MM.1S (cell line): ENCODE measurements at regions not wholly inside any gene's neighbourhood (a gene's known extent, or its start where the extent isn't known, plus 50 kb on each side); places are given as distances from the start of the nearest gene placed in this dataset.

ENCODE experiments used
- EZH2phosphoT487 ChIP-seq: fragments of 300-600 bp; sonication (generic); IDR thresholded peaks from 2 replicates; pipeline ENCODE4 v1.6.1; 2018; ENCODE audit warnings: antibody characterized with exemption, low read length
- TF ChIP-seq, protein P1 (sequence below): fragments of 300-600 bp; sonication (generic); IDR thresholded peaks from 2 replicates; pipeline ENCODE4 v1.5.1; 2016; ENCODE audit warnings: antibody characterized with exemption, low read length, mixed read lengths

DNA sequence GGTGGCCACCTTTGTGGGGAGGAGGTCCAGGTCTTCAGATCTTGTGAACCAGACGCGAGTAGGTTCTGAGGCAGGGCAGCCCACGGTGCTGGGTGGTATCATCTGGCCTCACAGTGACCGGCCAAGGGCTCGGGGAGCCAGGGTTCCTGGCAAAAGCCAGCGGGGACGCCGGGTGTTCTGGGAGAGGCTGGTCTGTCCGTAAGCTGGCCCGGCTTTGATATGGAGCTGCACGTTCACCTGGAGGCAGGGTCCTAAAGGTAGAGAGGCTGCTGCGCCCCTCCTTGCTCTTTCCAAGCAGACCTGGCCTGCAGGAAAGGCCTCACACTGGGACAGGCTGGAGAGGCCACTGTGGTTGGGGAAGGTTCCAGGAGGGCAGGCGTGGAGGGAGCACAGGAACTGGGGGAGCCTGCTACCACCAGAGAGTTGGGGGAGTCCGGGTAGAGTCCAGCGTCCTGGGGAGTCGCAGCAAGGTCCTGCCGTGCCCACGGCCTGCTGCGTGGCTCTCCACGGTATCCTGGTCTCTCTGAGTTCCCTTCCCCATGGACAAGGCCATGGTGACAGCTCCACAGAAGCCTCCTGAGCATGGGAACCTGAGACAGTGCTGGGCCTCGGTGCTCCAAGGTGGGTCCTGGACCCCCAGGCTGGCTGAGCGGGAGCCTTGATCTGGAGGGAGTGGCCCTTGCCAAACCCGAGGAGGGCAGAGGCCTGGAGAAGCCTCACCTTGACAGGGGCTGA, 452.4 kb upstream of the B3GAT1 start:
- TF ChIP-seq, protein P1, sequence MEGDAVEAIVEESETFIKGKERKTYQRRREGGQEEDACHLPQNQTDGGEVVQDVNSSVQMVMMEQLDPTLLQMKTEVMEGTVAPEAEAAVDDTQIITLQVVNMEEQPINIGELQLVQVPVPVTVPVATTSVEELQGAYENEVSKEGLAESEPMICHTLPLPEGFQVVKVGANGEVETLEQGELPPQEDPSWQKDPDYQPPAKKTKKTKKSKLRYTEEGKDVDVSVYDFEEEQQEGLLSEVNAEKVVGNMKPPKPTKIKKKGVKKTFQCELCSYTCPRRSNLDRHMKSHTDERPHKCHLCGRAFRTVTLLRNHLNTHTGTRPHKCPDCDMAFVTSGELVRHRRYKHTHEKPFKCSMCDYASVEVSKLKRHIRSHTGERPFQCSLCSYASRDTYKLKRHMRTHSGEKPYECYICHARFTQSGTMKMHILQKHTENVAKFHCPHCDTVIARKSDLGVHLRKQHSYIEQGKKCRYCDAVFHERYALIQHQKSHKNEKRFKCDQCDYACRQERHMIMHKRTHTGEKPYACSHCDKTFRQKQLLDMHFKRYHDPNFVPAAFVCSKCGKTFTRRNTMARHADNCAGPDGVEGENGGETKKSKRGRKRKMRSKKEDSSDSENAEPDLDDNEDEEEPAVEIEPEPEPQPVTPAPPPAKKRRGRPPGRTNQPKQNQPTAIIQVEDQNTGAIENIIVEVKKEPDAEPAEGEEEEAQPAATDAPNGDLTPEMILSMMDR = no peak
- TF ChIP-seq EZH2phosphoT487 = no peak
